Fibroblast of lung (primary cell): ENCODE measurements at regions not wholly inside any gene's neighbourhood (a gene's known extent, or its start where the extent isn't known, plus 50 kb on each side); places are given as distances from the start of the nearest gene placed in this dataset.
A peak's percentile ranks its signal among the peaks of the same experiment; 100 is the strongest.

Source experiments
- CTCF ChIP-seq, 2 donors: IDR thresholded peaks in 1 of 2; conservative IDR thresholded peaks in 1 of 2; 1 replicate in 1 of 2; 2 replicates in 1 of 2; pipeline ENCODE4 v1.5.1; 2011 to 2012; ENCODE audit warnings: low read length in 2 of 2, control low read depth in 1 of 2, inconsistent platforms in 1 of 2, low read depth in 1 of 2, mild to moderate bottlenecking in 1 of 2
- EZH2 ChIP-seq: IDR thresholded peaks from 2 replicates; pipeline ENCODE4 v1.5.1; 2012; ENCODE audit warnings: low read length, control low read depth, mild to moderate bottlenecking; ENCODE audit errors: missing control alignments

- TF ChIP-seq EZH2 (peak; percentile 96), CTCF (conservative IDR thresholded peaks at IDR 0.05 in 1 of 2, IDR thresholded peaks at IDR 0.05 in 1 of 2; ENCODE audit: low read depth in 1 of 2, low read length in 2 of 2) (no peak)
Measured at GRCh38 chr20:36093025-36093803, 61.3 kb upstream of the EPB41L1 start.
